Stimulated activated CD4-positive, alpha-beta T cell treated with anti-CD3 and anti-CD28 coated beads, Interleukin-12 subunit alpha, Interleukin-12 subunit beta, amount 100 ng/mL, for 48 hours (primary cell): ENCODE measurements at regions not wholly inside any gene's neighbourhood (a gene's known extent, or its start where the extent isn't known, plus 50 kb on each side); places are given as distances from the start of the nearest gene placed in this dataset.

Experiments used
- DNase-seq, 3 donors: peaks; one replicate each; pipeline ENCODE4 v3.0.0-alpha.2; 2020; ENCODE audit warnings: low read depth in 2 of 3, low spot score in 1 of 3

DNA sequence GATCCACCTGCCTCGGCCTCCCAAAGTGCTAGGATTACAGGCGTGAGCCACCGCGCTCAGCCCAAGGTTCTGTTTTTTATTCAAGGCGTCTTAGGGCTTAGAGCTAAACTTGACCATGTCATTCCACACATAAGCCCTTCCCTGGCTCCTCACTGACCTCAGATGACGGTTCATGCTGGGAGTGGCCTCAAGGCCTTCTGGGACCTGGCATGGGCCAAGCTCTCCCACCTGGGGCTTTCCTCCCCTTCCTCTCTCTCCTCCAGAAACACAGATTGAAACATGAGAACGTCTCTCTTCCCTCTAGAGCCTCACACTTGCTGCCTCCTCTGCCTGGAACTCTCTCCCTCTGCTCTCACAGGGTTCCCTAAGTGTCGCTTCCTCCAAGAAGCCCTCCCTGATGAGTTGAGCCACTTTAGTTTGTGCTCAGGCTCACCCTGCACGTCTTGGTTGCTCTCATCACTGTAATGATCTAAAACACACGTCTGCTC, 155.6 kb upstream of the IER5L start:
- no peak for DNase-seq

GRCh38 chr9:129332581-129332980, 154.5 kb upstream of the IER5L start:
- DNase-seq = no peak

DNA sequence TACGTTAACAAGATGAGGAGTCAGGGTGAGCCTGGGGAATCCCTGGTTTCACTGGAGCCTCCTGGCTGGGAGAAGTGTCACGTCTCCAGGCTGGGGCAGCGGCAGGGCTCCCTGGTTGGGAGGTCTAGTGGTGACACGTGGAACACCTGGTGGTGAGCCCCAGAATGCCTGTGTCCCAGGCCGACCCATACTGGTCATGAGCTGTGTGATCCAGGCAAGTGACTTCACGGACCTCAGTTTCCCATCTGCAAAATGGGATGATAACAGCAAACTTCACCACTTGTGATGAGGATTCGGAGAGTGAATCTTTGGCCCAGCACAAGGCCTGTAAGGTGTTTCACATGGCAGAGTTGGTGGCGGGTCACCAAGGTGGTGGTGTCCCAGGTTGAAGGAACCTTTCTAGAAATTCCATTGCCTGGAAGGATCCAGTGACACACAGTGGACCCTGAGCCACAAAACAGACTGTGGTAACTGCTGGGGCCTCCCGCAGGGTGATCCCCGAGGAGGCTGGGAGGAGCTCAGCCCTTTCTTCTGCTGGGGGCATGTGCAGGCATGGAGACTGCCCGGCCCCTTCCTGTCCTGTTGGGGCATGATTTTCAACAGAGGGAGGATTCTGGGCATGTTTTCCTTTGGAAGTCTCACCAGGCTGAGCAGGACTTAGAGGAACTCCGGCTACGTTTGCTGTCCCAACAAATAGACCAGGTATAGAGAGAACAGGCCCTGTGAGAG, 153.9 kb upstream of the IER5L start:
- no peak for DNase-seq

GRCh38 chr9:129331493-129331765, 153.4 kb upstream of the IER5L start:
- DNase-seq = no peak

- no peak for DNase-seq
Measured at GRCh38 chr9:129330711-129331492, 152.8 kb upstream of the IER5L start.

DNA sequence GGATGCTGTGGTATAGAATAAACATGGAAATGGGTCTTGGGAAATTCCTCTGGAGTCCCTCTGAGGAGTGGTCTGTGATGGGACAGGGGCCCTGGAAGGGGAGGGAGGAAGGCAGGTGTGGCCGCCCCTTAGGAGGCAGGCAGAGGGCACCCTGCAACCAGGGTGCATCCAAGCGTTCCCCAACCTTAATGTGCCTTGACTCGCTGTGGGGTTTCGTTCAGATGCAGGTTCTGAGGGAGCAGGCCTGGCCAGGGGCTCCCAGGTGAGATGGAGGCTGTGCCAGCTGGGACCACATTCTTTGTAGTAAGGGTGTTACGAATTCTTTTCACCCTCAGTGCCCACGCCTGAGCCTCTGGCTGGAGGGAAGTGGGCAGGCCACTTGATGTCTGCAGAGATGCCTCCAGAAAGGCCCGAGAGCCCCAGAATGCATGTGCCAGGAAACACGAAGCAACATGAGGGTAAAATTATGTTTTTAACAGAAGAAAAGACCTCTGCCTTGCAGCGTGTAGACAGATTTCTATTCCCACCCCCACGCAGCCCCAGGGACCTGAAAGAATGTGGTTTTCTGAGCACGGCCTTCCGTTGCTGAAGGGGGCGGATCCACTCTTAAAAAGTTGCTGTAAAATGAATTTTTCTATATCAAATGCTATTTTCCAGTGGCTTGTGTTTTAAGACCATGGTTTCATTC, 150.4 kb upstream of the IER5L start:
- DNase-seq = no peak

GRCh38 chr9:129327552-129328328, 149.7 kb upstream of the IER5L start:
- no peak for DNase-seq

- no peak for DNase-seq
Measured at GRCh38 chr9:129326061-129327005, 148.3 kb upstream of the IER5L start.

DNA sequence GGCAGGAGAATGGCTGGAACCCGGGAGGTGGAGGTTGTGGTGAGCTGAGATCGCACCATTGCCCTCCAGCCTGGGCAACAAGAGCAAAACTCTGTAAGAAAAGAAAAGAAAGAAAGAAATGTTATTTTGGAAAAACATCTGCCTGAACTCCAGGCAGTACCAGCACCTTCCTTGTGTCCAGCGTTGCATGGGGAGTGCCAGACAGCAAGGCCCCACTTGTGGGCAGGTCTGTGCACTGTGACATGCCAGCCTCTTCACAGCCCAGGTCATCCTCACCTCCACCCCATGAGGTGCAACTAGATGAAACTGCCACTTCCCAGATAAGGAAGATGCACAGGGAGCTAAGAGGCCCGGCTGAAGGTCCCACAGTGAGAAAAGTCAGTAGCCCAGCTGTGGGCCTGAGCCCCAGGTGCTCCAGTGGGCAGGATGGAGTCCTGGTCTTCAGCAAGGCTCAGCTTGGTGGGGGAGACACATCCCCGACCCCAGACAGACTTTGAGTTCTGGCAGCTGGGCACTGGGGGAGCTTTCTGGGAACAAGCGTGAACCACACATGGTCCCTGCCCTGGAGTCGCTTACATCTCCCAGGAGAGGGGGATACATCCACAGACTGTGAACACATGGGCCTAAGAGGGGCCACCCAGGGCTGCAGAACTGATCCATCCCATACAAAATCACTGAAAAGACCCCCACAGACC, 146.9 kb upstream of the IER5L start:
- DNase-seq = no peak

GRCh38 chr9:129323999-129324553, 146.0 kb upstream of the IER5L start:
- DNase-seq = no peak

DNA sequence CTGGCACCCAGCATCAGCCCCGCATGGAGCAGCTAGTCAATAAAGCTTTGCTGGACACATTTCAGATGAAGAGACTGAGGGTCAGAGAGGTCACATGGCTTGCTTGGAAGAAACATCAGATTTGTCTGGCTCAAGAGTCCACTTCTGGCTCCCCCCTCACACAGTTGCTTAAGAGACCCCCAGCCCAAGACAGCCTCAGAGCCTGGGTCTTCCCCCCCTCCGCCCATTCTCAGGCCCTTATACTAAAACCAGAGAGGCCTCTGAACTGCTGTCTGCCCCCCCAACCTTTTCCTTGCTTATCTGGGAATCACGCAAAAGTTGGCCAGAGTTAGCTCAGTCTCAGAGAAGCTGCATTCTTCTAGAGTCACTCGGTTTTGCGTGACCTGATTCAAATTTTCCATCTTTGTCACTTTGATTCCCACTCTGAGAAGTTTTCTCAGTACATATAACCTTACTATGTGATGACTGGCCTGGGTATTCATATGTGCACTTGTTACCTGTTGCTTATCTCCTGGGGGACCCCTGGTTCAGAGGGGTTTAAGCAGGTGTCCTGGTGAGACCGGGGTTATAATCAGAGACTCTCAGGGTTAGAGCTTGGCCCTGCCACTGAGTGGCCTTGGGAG, 145.4 kb upstream of the IER5L start:
- DNase-seq = no peak

GRCh38 chr9:129322641-129323375, 144.7 kb upstream of the IER5L start:
- no peak for DNase-seq

DNA sequence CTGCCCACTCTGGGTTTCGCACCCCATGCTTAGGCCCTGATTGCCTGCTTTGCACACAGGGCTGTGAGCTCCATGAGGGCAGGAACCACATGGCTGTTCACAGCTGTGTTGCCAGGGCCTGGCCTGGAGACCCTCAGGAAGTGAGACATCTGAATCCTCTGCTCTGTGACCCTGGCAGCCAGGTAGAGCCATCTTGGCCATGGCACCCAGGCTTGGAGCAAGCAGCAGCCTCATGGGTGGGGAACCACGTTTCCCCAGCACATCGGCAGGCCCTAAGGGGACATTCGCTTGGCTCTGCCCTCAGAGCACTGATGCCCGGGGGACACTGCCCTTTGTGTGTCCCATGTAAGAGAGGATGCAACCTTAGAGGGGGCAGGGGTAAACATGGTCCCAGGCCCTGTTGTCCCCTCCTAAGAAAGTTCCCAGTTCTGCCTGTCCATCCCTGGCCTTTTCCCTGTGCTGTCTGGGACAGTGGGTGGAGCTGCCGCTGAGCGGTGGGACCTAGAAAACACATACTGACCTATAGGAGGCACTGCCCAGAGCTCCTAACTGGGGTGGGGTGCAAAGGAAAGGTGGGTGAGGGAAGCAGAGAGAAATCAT, 144.1 kb upstream of the IER5L start:
- no peak for DNase-seq

DNA sequence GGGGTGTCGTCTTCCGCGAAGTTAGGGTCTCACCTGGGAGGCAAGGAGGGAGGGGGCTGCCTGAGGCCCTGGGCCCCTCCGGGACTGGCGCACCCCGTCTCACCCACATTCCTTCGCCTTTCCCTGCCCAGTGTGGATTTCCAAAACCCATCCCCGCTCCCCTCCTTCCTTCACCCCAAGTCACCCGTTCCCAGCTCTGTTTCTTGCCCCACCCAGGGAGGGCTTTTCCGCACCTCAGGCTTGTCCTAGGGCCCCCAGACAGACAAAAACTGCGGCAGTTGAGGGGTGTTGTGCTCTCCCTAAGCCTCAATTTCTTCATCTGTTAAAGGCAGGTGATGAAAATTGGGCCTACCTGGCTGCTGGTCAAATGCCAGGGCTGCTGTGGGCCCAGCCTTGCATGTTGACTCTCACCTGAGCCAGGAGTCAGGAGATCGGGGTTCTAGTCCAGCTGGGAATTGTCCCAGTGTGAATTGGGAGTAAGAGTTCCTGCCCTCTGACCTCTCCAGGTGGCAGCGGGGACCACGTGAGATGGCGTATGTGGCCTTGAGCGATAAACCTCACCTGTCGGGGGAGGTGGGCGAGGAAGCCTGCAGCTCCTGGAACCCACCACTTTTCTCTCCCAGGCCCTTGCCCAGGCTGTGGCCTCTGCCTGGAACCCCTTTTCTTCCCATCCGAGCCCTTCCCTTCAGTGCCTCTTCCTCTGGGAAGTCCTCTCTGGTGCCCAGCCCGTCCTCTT, 143.4 kb upstream of the IER5L start:
- DNase-seq = no peak

- DNase-seq = peak in 1 of 3 donors; percentile 28
Measured at GRCh38 chr9:129320575-129321285, 142.7 kb upstream of the IER5L start.

DNA sequence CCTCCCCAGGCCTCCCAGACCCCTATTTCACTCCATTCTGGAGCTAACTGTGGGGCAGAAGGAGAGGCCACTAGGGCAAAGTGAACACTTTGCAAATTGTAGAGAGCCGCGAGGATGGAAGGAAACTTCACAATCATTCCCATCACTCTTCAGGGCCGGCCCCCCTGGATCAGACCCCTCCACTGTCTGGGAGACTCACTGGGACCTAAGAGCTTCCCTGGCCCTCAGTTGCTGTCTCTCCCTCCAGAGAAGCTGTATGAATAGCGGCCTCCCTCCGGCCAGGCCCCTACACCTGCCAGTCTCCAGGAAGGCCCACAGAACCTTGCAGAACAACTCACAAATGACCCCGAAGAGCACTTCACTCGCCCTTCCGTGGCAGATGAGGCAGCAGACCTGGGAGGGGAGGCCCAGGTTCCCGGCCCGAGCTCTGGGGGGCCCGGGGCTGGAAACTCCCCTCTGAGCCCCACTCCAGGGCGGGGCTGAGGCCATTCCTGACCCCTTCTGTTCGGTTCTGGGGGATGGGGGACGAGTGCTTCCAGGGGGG, 141.9 kb upstream of the IER5L start:
- DNase-seq = no peak
